Activated CD8-positive, alpha-beta memory T cell treated with anti-CD3 and anti-CD28 coated beads for 24 hours (primary cell): ENCODE measurements at regions not wholly inside any gene's neighbourhood (a gene's known extent, or its start where the extent isn't known, plus 50 kb on each side); places are given as distances from the start of the nearest gene placed in this dataset.

Experiments
- DNase-seq: peaks from one replicate; pipeline ENCODE4 v3.0.0-alpha.2; 2020

DNA sequence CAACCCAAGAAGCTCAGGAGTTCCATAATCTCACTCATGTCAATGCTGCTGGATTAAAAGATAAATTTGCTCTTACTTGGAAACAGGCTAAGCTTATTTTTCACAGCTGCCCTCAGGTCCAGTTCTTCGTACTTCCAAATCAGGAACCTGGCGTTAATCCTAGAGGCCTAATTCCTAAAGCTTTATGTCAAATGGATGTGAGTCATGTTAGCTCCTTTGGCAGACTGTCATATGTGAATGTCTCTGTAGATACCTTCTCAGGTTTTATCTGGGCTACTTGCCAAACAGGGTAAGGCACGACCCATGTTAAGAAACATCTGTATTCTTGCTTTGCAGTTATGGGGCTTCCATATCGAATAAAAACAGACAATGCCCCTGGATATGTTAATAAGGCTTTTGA, 504.6 kb downstream of the ALG10 start:
- DNase-seq, result no peak

DNA sequence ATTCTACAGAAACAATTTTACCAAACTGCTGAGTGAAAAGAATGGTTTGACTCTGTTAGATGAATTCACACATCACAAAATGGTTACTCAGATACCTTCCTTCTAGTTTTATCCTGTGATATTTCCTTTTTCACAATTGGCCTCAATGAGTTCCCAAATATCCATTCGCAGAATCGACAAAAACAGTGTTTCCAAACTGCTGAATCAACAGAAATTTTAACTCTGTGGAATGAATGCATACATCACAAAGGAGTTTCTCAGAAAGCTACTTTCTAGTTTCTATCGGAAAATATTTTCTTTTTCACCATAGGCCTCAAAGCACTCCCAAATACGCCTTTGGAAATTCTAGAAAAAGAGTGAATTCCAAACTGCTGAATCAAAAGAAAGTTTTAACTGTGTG, 525.0 kb downstream of the ALG10 start:
- no peak for DNase-seq

DNA sequence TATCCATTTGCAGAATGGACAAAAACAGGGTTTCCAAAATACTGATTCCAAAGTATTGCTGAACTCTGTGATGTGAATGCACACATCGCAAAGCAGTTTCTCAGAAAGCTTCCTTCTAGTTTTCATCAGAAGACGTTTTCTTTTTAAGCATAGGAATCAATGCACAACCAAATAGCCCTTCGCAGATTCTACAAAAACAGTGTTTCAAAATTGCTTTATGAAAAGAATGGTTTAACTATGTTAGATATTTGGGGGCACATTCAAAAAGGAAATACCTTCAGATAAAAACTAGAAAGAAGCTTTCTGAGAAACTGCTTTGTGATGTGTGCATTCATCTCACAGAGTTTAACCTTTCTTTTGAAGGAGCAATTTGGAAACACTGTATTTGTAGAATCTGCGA, 569.7 kb downstream of the ALG10 start:
- no peak for DNase-seq

DNA sequence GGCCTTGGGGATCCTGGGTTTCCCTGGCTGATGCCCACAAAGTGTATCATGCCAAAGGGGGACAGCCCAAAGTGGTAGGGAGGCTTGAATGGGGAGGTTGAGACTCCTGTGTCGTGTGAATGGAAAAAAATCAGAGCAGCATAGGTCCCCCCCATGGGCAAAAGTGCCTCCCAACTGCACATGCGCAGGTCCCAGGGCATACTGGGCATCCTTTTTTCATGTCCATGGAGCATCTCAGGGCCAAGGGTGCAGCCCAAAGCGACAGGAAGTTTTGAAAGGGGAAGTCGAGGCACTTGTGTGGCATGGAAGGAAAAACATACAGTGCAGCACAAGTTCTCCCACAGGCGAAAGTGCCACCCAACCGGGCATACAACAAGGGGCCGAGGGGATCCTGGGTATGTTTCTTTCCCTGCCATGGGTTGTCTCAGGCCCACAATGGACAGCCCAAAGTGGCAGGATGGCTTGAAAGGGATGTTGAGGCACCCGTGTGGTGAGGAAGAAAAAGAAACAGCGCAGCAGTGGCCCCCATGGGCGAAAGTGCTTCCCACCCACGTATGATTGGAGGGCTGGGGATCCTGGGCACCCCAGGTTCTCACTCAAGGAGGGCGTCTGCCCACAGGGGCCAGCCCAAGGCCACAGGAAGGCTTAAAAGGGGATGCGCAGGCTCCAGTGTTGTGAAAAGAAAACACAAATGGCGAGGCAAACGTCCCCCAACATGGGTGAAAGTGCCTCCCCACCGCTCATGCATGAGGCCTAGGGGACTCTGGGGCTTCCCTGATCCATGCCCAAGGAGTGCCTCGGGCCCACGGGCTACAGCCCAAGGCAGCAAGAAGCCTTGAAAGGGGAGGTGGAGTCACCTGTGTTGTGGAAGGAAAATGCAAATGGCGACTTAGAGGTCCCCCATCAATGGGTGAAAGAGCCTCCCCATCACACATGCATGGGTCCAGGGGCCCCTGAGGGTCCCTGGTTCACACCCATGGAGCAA, 573.7 kb downstream of the ALG10 start:
- peak; percentile 37 for DNase-seq

DNA sequence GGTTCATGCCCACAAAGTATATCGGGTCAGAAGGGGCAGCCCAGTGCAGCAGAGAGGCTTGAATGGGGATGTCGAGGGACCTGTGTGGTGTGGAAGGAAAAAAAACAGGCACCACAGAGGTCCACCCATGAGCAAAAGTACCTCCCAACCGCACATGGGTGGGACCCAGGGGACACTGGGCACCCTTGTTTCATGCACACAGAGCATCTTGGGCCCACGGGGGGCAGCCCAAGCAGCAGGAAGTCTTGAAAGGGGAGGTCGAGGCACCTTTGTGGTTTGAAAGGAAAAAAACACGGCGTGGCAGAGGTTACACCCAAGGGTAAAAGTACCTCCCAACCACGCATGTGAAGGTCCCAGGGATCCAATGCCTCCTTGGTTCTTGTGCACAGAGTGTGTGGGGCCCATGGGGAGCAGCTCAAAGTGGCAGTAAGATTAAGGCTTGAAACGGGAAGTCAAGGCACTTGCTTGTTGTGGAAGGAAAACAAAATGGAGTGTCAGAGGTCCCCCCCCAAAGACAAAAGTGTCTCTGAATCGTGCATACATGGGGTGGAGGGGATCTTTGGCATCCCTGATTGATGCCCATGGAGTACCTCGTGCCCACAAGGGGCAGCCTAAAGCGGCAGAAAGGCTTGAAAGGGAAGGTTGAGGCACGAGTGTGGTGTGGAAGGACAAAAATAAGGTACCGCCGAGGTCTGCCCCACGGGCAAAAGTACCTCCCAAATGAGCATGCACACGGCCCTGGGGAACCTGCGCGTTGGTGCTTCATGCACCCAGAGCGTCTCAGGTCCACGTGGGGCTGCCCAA, 575.5 kb downstream of the ALG10 start:
- peak; percentile 19 for DNase-seq

DNA sequence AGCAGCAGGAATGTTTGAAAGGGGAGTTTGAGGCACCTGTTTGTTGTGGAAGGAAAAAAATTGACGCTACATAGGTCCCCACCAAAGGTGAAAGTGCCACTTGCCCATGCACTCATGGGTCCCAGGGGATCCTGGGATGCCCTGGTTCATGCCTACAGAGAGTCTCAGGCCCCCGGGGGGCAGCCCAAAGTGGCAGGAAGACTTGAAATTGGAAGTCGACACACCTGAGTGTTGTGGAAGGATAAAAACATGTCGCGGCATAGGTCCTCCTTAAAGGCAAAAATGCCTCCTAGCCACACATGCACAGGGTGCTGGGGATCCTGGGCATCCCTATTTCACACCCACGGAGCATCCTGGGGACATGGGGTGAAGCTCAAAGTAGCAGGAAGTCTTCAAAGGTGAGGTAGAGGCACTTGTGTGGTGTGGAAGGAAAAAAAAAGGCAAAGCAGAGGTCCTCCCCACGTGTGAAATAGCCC, 576.1 kb downstream of the ALG10 start:
- DNase-seq, result no peak

DNA sequence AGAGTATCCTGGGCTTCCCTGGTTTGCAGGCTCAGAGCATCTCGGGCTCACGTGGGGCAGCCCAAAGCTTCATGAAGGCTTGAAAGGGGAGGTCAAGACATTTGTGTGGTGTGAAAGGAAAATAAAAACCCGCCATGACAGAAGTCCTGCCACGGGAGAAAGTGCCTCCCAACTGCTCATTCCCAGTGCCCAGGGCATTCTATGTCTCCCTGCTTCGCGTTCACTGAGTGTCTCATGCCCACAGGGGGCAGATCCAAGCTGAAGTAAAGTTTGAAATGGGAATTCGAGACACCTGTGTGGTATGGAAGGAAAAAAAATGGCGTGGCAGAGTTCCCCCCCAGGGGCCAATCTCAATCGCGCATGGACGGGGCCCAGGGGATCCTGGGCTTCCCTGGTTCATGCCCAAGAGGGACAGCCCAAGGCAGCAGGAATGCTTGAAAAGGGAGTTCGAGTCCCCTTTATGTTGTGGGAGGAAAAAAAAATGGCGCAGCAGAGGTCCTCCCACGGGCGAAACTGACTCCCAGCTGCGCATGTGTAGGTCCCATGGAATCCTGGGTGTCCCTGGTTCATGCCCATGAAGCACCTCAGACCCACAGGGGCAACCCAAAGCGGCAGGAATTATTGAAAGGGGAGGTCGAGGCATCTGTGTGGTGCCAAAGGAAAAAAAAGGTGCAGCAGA, 576.7 kb downstream of the ALG10 start:
- no peak for DNase-seq

DNA sequence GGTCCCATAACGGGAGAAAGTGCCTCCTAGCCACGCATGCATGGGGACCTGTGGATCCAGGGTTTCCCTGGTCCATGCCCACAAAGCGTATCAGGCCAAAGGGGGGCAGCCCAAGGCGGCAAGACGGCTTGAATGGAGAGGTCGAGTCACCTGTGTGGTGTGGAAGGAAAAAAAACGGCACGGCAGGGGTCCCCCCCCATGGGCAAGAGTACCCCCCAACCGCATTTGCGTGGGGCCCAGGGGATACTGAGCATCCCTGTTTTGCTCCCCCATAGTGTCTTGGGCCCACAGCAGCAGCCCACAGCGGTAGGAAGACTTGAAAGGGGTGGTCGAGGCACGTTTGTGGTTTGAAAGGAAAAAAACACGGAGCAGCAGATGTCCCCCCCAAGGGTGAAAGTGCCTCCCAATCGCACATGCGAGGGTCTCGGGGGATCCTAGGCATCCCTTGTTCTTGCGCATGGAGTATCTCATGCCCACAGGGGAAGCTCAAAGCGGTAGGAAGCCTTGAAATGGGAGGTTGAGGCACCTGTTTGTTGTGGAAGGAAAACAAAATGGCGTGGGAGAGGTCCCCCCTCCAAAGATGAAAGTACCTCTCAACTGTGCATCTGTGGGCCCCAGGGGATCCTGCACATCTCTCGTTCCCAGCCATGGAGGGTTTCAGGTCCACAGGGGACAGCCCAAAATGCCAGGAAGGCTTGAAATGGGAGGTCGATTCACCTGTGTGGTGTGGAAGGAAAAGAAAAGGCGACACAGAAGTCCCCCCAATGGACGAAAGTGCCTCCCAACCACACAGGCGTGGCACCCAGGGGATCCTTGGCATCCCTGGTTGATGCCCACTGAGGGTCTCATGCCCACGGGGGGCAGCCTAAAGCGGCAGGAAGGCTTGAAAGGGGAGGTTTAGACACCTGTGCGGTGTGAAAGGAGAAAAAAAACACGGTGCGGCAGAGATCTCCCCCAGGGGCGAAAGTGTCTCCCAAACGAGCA, 577.5 kb downstream of the ALG10 start:
- DNase-seq, result no peak

DNA sequence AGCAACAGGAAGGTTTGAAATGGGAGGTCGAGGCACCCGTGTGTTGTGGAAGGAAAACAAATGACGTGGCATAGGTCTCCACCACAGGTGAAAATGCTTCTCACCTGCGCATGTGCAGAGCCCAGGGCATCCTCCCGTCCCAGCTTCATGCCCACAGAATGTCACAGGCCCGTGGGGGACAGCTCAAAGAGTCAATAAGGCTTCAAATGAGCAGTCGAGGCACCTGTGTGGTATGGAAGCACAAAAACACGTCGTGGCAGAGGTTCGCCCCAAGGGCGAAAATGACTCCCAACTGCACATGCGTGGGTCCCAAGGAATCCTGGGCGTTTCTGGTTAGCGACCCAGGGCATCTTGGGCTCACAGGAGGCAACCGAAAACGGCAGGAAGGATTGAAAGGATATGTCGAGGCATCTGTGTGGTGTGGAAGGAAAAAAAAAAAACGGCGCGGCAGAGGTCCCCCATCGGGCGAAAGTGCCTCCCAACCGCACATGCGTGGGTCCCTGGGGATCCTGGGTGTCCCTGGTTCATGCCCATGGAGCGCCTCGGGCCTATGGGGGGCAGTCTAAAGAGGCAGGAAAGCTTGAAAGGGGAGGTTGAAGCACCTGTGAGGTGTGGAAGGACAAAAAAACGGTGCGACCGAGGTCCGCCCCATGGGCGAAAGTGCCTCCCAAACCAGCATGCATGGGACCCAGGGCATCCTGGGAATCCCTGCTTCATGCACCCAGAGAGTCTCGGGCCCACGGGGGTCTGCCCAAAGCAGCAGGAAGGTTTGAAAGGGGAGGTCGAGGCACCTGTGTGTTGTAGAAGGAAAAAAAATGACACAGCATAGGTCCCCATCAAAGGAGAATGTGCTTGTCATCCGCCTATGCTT, 578.5 kb downstream of the ALG10 start:
- DNase-seq, result no peak

DNA sequence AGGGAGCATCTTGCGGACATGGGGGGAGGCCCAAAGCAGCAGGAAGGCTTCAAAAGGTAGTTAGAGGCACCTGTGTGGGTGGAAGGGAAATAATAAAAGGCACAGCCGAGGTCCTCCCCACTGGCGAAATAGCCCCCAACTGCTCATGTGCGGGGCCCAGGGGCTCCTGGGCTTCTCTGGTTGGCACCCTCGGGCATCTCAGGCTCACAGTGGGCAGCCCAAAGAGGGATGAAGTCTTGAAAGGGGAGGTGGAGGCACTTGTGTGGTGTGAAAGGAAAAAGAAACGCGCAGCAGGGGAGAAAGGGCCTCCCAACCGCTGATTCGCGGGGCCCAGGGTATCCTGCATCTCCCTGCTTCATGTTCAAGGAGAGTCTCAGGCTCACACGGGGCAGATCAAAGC, 579.4 kb downstream of the ALG10 start:
- DNase-seq, result no peak

DNA sequence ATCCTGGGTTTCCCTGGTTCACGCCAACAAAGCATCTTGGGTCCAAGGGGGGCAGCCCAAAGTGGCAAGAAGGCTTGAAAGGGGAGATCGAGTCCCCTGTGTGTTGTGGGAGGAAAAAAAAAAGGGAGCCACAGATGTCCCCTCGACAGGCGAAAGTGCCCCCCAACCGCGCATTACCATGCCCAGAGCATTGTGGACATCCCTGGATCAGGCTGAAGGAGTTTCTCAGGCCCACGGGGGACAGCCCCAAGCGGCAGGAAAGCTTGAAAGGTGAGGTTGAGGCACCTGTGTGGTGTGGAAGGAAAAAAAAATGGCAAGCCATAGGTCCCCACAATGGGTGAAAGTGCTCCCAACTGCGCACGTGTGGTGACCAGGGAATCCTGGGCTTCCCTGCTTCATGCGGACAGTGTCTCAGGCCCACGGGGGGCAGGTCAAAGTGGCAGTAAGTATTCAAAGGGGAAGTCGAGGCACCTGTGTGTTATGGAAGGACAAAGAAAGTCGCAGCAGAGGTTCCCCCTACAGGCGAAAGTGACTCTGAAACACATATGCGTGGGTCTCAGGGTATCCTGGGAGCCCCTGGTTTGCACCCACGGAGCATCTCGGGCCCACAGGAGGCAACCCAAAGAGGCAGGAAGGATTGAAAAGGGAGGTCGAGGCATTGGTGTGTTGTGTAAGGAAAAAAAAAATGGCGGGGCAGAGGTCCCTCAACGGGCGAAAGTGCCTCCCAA, 580.1 kb downstream of the ALG10 start:
- no peak for DNase-seq

DNA sequence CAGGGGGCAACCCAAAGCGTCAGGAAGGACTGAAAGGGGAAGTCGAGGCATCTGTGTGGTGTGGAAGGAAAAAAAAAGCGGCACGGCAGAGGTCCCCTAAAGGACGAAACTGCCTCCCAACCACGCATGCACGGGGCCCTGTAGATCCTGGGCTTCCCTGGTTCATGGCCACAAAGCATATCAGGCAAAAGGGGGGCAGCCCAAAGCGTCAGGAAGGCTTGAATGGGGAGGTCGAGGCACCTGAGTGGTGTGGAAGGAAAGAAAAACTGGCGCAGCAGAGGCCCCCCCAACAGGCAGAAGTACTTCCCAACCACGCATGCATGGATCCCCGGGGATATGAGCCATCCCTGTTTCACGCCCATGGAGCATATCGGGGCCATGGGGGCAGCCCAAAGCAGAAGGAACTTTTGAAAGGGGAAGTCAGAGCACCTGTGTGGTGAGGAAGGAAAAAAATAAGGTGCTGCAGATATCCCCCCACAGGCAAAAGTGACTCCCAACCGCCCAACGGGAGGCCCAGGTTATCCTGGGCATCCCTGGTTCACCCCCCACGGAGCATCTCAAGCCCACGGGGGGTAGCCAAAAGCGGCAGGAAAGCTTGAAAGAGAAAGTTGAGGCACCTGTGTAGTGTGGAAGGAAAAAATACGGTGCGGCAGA, 581.2 kb downstream of the ALG10 start:
- DNase-seq, result no peak

DNA sequence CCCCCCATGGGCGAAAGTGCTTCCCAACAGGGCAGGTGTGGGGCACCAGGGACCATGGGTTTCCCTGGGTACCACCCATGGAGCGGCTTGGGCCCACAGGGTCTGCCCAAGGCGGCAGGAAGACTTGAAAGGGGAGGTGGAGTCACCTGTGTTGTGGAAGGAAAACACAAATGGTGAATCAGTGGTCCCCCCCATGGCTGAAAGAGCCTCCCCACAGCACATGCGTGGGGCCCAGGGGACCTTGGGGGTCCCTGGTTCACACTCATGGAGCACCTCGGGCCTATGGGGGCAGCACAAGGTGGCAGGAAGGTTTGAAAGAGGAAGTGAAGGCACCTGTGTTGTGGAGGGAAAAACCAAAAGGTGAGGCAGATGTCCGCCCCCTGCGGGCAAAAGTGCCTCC, 581.9 kb downstream of the ALG10 start:
- no peak for DNase-seq

DNA sequence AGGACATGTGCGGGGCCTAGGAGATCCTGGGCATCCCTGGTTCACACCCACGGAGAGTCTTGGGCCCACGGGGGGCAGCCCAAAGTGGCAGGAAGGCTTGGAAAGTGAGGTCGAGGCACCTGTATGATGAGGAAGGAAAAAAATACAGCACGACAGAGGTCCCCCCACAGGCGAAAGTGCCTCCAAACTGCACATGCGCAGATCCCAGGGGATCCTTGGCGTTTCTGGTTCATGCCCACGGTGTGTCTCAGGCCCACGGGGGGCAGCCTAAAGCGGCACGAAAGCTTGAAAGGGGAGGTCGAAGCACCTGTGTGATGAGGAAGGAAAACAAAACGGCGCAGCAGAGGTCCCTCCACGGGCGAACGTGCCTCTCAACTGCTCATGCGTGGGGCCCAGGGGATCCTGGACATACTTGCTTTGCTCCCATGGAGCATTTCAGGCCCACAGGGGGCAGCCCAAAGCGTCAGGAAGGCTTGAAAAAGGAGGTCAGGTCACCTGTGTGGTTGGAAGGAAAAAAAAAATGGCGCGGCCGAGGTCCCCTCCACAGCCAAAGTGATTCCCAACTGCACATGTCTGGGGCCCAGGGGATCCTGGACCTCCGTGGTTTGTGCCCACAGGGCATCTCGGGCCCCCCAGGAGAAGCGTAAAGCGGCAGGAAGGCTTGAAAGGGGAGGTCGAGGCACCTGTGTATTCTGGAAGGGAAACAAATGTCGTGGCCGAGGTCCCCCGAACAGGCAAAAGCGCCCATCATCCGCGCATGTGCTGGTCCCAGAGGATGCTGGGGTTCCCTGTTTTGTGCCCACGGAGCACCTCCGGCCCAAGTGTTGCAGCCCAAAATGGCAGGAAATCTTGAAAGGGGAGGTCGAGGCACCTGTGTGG, 582.6 kb downstream of the ALG10 start:
- no peak for DNase-seq

DNA sequence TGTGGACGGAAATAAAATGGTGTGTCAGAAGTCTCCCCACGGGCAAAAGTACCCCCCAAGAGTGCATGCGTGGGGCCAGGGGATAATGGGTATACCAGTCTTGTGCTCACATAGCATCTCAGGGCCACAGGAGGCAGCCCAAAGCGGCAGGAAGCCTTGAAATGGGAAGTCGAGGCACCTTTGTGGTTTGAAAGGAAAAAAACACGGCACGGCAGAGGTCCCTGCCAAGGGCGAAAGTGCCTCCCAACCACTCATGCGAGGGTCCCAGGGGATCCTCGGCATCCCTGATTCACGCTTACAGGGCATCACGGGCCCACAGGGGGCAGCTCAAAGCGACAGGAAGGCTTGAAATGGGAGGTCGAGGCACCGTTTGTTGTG, 583.2 kb downstream of the ALG10 start:
- no peak for DNase-seq

DNA sequence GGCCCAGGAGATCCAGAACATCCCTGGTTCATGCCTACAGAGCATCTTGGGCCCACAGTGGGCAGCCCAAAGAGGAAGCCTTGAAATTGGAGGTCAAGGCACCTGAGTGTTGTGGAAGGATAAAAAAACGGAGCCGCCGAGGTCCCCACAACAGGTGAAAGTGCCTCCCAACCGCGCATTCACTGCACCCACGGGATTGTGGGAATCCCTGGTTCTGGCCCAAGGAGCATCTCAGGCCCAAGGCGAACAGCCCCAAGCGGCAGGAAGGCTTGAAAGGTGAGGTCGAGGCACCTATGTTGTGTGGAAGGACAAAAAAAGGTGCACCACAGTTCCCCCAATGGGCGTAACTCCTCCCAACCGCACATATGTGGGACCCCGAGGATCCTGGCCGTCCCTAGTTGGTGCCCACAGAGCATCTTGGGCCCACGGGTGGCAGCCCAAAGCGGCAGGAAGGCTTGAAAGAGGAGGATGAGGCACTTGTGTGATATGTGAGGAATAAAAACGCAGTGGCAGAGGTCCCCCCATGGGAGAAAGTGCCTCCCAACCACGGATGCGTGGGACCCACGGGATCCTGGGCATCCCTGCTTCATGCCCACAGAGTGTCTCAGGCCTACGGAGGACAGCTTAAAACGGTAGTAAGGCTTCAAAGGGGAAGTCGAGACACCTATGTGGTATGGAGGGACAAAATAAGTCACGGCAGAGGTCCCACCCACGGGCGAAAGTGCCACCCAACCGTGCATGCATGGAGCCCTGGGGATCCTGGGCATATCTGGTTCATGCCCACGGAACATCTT, 583.9 kb downstream of the ALG10 start:
- DNase-seq, result no peak

DNA sequence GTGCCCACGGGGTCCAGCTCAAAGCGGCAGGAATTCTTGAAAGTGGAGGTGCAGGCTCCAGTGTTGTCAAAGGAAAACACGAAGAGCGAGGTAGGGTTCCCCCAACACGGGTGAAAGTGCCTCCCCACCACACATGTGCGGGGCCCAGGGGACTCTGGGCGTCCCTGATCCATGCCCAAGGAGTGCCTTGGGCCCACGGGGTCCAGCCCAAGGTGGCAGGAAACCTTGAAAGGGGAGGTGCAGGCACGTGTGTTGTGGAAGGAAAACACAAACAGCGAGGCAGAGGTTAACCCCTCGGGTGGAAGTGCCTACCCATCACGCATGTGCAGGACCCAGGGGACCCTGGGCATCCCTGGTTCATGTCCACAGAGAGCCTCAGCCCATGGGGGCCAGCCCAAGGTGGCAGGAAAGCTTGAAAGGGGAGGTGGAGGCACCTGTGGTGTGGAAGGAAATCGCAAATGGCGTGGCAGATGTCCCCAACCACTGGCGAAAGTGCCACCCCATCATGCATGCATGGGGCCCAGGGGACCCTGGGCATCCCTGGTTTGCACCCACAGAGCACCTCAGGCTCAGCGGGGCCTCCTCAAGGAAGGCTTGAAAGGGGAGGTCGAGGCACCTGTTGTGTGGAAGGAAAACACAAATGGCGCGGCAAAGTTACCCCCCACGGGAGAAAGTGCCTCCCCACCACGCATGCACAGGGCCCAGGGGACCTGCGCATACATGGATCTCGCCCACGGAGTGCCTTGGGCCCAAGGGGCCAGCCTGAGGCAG, 584.6 kb downstream of the ALG10 start:
- DNase-seq, result no peak
